HG02870 (cell line): ENCODE measurements at regions not wholly inside any gene's neighbourhood (a gene's known extent, or its start where the extent isn't known, plus 50 kb on each side); places are given as distances from the start of the nearest gene placed in this dataset.

Source experiments
- ATAC-seq: cut with Tn5 transposase; IDR thresholded peaks from one replicate; pipeline ENCODE4 v1.9.1; 2021; ENCODE audit warnings: mild to moderate bottlenecking, moderate library complexity; ENCODE audit not compliant: unreplicated experiment

DNA sequence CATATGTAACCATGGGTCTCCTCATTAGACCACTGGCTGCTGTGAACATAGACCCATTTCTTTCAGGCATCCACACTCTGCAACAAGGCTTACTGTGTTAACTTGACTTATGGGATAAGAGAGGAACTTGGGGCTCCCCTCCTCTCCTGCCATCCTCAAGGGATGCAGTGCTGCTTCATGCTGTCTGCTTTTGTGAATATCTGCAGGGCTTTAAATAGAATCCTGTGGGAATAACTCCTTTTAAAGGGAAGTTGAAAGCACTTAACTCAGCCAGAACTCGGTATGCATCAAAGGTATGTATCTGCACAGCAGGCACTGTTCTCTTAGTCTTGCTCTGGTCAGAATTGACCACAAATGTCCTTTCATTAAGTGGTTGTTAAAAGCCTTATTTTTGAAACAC lies 222.5 kb upstream of the KIRREL3 start:
- no peak for ATAC-seq

DNA sequence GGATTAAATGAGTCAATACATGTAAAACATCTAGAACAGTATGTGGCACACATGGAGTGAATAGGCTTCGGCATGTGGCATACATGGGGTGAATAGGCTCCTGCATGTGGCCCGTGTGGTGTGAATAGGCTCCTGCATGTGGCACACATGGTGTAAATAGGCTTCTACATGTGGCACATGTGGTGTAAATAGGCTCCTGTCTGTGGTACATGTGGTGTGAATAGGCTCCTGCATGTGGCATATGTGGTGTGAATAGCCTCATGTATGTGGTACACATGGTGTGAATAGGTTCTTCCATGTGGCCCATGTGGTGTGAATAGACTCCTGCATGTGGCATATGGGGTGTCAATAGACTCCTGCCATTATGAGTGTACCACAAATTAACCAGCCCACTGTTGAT lies 219.1 kb upstream of the KIRREL3 start:
- ATAC-seq: no peak

DNA sequence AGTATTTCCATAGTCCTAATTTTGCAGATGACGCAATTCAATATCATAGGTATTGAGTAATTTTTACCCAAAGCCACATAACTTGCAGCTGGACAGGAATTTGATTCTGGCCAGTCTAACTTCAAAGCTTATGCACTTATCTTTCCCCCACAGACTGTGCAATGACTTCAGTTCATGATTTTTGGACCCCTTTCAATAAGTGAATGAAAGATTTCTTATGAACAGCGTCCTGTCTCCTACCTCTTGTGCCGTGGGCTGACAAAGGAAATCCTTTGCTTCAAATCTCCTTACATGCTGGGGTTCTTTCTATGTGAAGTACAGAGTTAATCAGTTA lies 217.7 kb upstream of the KIRREL3 start:
- no peak for ATAC-seq

DNA sequence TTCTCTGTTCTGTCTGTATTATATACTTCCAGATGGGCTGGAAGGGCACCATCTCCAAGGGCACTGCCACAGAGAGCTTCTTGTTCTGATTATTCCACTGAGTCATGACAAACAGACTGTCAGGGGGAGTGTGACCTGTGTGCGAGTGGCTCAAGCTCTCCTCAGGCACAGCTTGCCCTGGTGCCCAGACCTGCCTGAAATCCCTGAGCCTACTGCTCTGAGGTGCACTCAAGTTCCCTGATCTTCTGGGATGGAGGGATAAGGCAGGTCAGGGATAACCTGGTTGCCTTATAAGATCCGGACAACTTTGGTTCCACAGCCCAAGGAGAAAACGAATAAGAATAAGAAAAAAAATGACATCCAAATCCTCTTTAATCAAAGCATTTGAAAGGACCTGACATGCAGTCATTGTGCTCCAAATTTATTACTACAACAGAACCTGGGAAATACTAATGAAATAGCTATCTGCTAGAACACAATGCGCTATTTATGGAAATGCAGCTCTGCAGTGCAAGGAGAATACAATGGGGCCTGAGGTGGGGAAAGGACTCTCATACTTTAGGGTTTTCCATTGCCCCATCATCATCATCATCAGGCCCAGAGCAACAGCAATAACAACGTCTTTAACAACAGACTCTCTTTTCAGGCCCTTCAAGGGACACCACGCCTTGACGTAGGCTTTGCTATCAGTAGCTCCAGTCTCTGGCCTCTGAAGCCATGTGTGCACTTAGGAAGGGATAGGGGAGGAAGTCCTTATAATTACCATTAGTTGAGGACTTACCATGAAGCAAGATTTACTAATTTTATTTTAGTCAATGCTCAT lies 217.1 kb upstream of the KIRREL3 start:
- no peak for ATAC-seq

DNA sequence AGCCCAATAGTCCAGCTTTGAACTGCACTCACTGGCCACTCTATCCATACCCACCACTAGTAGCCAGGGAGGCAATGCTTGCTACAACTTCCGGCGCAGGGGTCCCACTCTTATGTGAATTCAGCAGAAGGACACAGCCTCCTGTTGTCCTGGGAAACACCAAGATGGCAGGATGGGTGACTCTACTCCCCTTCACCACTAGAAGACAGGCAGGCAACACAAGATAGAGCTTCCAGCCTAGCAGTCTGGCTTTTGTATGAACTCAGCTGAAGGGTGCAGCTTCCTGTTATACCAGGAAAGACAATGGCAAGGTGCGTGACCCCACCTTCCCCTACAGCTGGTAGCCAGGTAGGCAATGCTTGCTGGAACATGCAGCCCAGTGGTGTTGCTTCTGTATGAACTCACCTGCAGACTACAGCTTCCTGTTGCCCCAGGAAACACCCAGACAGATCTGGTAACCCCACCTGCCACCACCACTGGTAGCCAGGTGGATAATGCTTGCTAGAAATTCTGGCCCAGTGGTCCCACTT lies 205.2 kb upstream of the KIRREL3 start:
- no peak for ATAC-seq

DNA sequence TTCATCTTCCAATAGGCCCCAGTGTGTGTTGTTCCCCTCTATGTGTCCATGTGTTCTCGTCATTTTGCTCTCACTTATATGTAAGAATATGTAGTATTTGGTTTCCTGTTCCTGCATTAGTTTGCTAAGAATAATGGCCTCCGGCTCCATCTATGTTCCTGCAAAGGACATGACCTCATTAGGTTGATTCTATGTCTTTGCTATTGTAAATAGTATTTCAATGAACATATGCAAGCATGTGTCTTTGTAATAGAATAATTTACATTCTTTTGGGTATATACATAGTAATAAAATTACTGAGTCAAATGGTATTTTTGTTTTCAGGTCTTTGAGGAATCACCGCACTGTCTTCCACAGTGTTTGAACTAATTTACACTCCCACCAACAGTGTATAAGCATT lies 202.9 kb upstream of the KIRREL3 start:
- ATAC-seq: no peak

DNA sequence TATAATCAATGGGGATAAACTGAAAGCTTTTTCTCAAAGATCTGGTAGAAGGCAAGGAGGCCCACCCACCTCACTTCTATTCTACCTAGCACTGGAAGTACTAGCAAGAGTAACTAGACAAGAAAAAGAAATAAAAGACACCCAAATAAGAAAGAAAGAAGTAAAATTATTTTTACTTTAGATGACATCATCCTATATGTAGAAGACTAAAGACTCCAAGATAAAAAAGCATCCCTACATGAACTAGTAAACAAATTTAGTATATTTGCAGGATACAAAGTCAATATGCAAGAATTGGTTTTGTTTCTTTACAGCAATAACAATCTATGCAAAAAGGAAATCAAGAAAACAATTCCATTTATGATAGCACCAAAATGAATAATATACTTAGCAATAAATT lies 201.5 kb upstream of the KIRREL3 start:
- ATAC-seq: no peak

DNA sequence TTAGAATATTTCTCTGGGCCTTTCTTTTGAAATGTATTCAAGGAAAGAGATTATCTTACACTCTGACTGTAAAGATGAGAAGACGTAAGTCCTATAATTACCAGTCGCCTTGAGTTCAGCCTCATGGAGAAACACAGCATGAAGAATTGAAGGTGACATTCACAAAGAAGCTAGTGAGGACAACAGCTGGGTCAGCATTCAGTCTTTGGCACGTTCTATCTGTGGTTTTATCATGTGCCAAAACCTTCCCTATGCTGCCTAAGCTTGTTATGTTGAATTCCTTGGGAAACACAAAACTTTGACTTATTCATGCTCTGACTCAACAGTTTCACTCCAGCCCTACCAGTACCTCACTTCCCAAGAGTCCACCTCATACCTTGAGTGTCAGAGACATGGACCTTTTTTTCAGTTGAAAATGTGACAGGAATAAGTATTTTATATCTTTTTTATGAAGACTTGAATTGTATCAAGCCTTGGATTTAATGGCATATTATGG lies 198.8 kb upstream of the KIRREL3 start:
- ATAC-seq: no peak

- no peak for ATAC-seq
These were observed 195.0 kb upstream of the KIRREL3 start for GRCh38 chr11:127195501-127196120.

DNA sequence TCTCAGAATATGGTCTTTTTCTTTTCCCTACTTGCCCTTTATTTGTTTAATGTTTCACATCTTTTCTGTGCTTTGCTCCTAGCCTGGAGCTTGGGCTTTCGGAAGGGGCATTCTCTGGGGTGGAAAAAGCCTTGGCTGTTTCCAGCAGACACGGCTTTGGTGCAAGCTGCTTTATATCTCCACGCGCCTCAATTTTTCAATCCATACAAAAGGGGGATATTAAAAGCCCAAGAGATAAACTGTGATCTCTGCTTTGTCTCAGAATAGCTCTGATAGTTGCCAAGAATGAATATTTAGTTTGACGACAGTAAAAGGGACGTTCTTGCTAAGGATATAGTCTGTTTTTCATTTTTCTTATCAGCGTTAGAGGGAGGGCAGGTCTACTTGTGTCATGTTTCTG lies 194.0 kb upstream of the KIRREL3 start:
- no peak for ATAC-seq

DNA sequence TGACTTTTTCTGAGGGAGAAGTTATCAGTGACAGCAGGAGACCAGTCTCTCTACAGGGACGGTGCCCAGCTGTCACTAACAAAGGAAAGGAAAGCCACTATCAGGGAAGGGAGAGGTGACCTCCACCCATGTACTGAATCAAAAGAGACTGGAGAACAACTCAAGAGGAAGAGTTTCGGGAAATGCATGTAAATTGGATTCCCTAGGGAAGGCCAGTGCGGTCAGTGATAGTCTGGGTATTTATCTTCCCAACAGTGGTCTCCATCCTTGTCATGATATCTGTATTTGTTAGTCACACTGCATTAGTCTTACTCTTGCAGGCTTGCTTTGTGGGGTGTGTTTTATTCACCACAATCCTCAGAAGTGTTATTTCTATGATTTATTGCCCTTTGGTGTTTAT lies 193.4 kb upstream of the KIRREL3 start:
- ATAC-seq: no peak

DNA sequence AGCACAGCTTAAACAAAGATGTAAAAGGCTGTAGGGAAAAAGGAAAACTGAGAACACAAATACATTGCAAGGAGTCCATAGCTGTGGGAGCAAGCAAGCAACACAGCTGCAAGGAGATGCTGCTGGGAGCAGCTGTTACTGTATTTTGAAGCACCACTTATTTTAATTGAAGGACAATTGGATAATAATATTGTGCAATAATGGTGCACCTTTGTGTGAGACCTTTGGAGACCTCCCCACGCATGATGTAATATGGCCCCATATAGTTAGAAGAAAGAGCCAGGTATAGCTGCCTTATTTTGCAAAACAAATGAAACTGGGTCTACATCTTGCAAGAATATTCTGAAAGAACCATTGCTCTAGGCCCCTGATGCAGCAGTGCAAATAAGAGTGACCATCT lies 191.1 kb upstream of the KIRREL3 start:
- ATAC-seq: no peak

DNA sequence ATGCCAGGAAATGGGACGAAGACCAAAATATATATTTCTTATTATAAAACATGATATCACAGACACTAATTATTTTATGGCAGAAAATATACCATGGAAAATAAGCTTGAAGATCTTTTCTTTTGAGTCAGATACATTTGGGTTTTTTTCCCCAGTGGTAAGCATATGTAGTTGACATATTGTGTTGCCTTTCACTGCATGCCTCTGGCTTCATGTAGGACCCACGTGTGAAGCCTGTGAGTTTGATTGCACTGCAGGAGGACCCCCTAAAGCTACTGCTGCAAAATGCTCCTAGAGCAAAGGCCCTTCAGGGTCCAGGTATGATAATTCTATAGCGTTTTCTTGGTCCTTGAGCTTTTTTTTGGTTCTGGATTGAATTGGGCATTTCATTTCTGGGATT lies 190.7 kb upstream of the KIRREL3 start:
- ATAC-seq: no peak

GRCh38 chr11:127182586-127183203 lies 182.1 kb upstream of the KIRREL3 start:
- no peak for ATAC-seq

- ATAC-seq: no peak
These were observed 156.7 kb upstream of the KIRREL3 start for GRCh38 chr11:127157225-127157624.

GRCh38 chr11:127149410-127149809 lies 148.8 kb upstream of the KIRREL3 start:
- no peak for ATAC-seq

GRCh38 chr11:127143251-127143650 lies 142.7 kb upstream of the KIRREL3 start:
- ATAC-seq: no peak

GRCh38 chr11:127138613-127139012 lies 138.0 kb upstream of the KIRREL3 start:
- ATAC-seq: no peak

GRCh38 chr11:127137771-127138280 lies 137.3 kb upstream of the KIRREL3 start:
- no peak for ATAC-seq

DNA sequence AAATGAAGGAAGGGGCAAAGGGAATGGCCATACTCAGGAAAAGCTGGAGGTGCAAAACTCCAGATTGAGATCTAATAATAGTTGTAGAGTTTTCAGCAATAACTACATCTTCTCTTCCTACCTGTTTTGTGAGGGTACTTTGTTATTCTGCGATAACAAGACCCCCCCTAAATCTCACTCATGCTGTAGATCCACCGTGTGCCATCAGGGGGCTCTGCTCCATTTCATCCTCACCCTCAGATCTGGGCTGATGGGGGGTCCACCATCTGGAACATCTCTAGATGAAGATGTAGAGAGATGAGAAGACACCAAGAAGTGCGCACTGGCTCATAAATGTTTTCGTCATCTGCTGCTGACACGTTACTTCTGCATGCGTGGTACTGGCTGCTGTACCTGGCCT lies 135.9 kb upstream of the KIRREL3 start:
- no peak for ATAC-seq

DNA sequence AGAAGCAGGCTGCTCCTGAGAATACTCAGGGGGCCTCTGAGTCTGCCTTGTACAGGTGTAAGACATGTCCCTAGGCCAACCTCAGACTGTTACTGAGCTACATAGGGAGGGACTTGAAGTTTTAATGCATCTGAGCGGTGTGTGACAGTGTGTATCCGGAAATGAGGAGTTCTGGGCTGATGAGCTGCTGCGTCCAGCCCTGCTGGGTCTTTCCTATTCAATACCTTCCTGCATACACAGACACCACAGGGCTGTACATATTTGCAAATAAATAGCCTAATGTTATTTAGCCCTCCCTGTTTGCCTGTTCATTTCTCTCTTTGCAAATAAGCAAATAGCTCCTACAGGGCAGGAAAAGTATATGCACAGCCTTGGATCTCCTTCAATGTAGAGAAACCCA lies 134.7 kb upstream of the KIRREL3 start:
- no peak for ATAC-seq

DNA sequence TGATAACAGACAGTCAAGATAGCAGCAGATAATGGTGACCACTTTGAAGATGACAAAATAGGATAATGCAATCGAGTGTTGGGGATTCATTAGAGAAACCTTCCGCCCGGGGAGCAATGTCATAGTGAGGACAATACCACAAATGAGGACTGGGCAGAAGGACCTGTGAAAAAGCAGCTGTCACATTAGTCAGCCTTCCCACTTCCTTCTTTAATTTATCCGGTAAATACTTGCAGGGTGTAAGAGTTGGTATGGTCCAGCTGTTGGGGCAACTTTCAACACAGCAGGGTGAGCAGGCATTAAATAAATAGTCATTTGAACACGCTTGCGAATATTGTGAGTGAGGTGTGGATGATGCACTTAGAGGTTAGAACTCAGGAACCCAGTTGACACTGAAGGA lies 132.5 kb upstream of the KIRREL3 start:
- ATAC-seq: no peak
